Thyroid gland (tissue), 4 donors: ENCODE measurements at regions not wholly inside any gene's neighbourhood (a gene's known extent, or its start where the extent isn't known, plus 50 kb on each side); places are given as distances from the start of the nearest gene placed in this dataset. TPM values are rescaled to one million over a fixed set of nuclear protein-coding genes. Genes with fewer than 3 reads are reported as not detected.

Experiments used
- DNase-seq, 2 donors: peaks; one replicate each; pipeline ENCODE4 v3.0.0-alpha.2; 2019
- H3K27ac ChIP-seq, 3 donors: fragments of 200-600 bp; sonication (generic); 1 replicate in 2 of 3; 2 replicates in 1 of 3; pipeline ENCODE4 v1.5.1; 2016 to 2019; ENCODE audit warnings: mild to moderate bottlenecking in 1 of 3, moderate library complexity in 1 of 3
- H3K27me3 ChIP-seq: fragments of 200-600 bp; sonication (generic); one replicate; pipeline ENCODE4 v1.5.1; 2019
- H3K36me3 ChIP-seq, 2 donors: fragments of 200-600 bp; sonication (generic); one replicate each; pipeline ENCODE4 v1.5.1; 2016 to 2019
- H3K4me1 ChIP-seq, 2 donors: fragments of 200-600 bp; sonication (generic); one replicate each; pipeline ENCODE4 v1.5.1; 2017 to 2019
- H3K4me3 ChIP-seq, 3 donors: fragments of 200-600 bp; sonication (generic); replicated peaks in 1 of 3; 1 replicate in 2 of 3; 2 replicates in 1 of 3; pipeline ENCODE4 v1.5.1; 2016; ENCODE audit warnings: mild to moderate bottlenecking in 1 of 3
- H3K9me3 ChIP-seq: fragments of 200-600 bp; sonication (generic); one replicate; pipeline ENCODE4 v1.5.1; 2017
- CTCF ChIP-seq, 6 experiments: fragments of 200-600 bp in 3 of 6; fragments of 450-650 bp in 3 of 6; sonication (generic) in 3 of 6; IDR thresholded peaks; one replicate each; pipeline ENCODE4 v1.5.1; 2016 to 2019; ENCODE audit warnings: antibody characterized with exemption in 6 of 6, mild to moderate bottlenecking in 2 of 6, inconsistent platforms in 1 of 6, moderate library complexity in 1 of 6
- POLR2A ChIP-seq, 2 donors: fragments of 450-650 bp; IDR thresholded peaks; one replicate each; pipeline ENCODE4 v1.6.1; 2017; ENCODE audit warnings: antibody characterized with exemption in 2 of 2, mild to moderate bottlenecking in 2 of 2, moderate library complexity in 1 of 2
- WGBS, 2 donors: methylation state at CpG; one replicate each; pipeline ENCODE4 v1.1.5; 2017; 5-methylcytosine and 5-hydroxymethylcytosine counted together
- intact Hi-C: fragments of 100-400 bp; cut with DNase I; formaldehyde crosslinking; loops from one replicate; pipeline ENCODE4 v1.15.1; 2023
- small RNA-seq: library from RNA; depleted of rRNA; stranded (forward); fragments of <200 nt; gene quantifications from one replicate; pipeline ENCODE3, GENCODE V24; 2016

DNA sequence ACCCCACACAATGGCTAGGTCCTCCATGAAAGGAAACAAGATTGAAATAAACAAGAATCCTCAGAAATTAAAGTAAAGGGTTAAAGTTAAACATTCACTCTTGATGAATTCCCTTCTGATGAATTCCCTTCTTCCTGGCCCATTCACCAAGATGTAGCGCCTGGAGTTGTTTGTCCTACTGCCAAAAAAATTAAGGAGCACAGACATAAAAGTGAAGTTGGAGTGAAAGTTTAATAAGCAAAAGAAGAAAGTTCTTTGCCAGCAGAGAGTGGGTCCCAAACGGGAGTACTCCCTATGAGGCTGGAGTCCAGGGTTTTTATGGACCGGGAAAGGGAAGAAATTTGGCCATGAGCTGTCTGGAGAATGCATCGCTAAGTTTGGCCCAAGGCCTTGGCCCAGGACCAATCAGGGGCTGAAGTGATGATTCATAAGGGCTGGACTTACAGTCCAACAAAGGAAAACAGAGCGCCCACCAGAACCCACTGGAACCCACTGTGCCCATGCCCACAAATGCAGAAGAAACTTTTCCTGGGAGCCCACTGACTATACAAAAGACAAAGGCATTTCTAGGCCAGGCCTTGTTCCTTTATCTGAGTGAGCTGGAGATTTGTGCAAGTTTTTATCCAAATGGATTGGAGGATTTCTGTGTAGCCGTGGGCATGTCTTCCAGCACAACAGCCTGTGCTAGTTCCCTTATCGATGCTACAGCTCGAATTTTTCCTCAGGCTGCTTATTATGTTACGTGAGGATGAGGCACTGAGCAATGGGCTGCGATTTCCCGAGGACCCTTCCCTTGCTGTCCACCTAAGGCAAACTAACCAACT, 1561.6 kb downstream of the OTOL1 start:
- Histone ChIP-seq H3K27me3 (no peaks in the 10 kb centered on the region), H3K36me3 (no peaks in the 10 kb centered on the region), H3K9me3 (no peaks in the 10 kb centered on the region), H3K4me3 (no peak overlapping the region), H3K27ac (no peak overlapping the region), H3K4me1 (no peaks in the 10 kb centered on the region)
- TF ChIP-seq POLR2A (IDR thresholded peaks at IDR 0.05) (no peak), CTCF (IDR thresholded peaks at IDR 0.05) (no peak)
- no peak for DNase-seq
- WGBS, 2 donors = 73 to 74% methylated on average over 11 of the region's 11 CpGs
- intact Hi-C loops = no loop called here

- Histone ChIP-seq H3K36me3 (no peaks in the 10 kb centered on the region), H3K9me3 (no peaks in the 10 kb centered on the region), H3K27ac (no peak overlapping the region), H3K27me3 (no peaks in the 10 kb centered on the region), H3K4me1 (no peaks in the 10 kb centered on the region), H3K4me3 (no peak overlapping the region)
- TF ChIP-seq POLR2A (IDR thresholded peaks at IDR 0.05) = no peak
- no peak for TF ChIP-seq CTCF (IDR thresholded peaks at IDR 0.05)
- intact Hi-C loops = no loop called here
- WGBS, 2 donors = 64 to 75% methylated on average over 2 of the region's 2 CpGs
- no peak for DNase-seq
Measured at GRCh38 chr3:163071713-163072112, 1575.1 kb downstream of the OTOL1 start.

Small RNA genes in the stretch of these regions (small RNA-seq; reads per million reads assigned to genes)
- not detected for gene AC128716.1
